ENCODE measurements at regions not wholly inside any gene's neighbourhood (a gene's known extent, or its start where the extent isn't known, plus 50 kb on each side); places are given as distances from the start of the nearest gene placed in this dataset.

- TF ChIP-seq ARID4A (CRISPR knock-in tag; IDR thresholded peaks at IDR 0.05; ENCODE audit: borderline replicate concordance) = peak; percentile 19; the same call in 1 of the 2 replicates
- TF ChIP-seq ARNT2 (CRISPR knock-in tag; IDR thresholded peaks at IDR 0.05; ENCODE audit: low read depth) = no peak
- peak; percentile 65 for TF ChIP-seq ERF (CRISPR knock-in tag; IDR thresholded peaks at IDR 0.05)
- TF ChIP-seq MBNL3 (CRISPR knock-in tag; conservative IDR thresholded peaks at IDR 0.05) = no peak
- no peak for TF ChIP-seq KLF9 (CRISPR knock-in tag; IDR thresholded peaks at IDR 0.05; ENCODE audit: low read depth)
- peak; percentile 72; the same call in 1 of the 2 replicates for TF ChIP-seq NFE2 (CRISPR knock-in tag; IDR thresholded peaks at IDR 0.05)
- peak; percentile 89 for TF ChIP-seq TCF7 (IDR thresholded peaks at IDR 0.05; ENCODE audit: low read depth)
- 0 out of 2 replicates have a peak, but pooled peaks have one; percentile 59 for TF ChIP-seq ZNF549 (CRISPR knock-in tag; IDR thresholded peaks at IDR 0.05)
- no peak for TF ChIP-seq IKZF1 (IDR thresholded peaks at IDR 0.05)
- TF ChIP-seq POLR2AphosphoS5 (IDR thresholded peaks at IDR 0.05; ENCODE audit: low read depth, low read length) = peak; percentile 55; the same call in 1 of the 2 replicates
- no peak for TF ChIP-seq SMC3 (IDR thresholded peaks at IDR 0.05; ENCODE audit: low read length)
- TF ChIP-seq ZNF512 (CRISPR knock-in tag; IDR thresholded peaks at IDR 0.05) = no peak
- TF ChIP-seq KDM1A (CRISPR knock-in tag; IDR thresholded peaks at IDR 0.05) = peak; percentile 42; the same call in 1 of the 2 replicates
- 0 out of 2 replicates have a peak, but pooled peaks have one; percentile 10 for TF ChIP-seq CTCF (CRISPR knock-in tag; IDR thresholded peaks at IDR 0.05)
- TF ChIP-seq PITX1 (CRISPR knock-in tag; IDR thresholded peaks at IDR 0.05) = peak; percentile 79
- TF ChIP-seq AKAP8 (CRISPR knock-in tag; IDR thresholded peaks at IDR 0.05) = peak; percentile 25; the same call in 1 of the 2 replicates
- TF ChIP-seq RNF219 (CRISPR knock-in tag; IDR thresholded peaks at IDR 0.05) = no peak
- peak; percentile 87 for TF ChIP-seq CREM (IDR thresholded peaks at IDR 0.05)
- no peak for TF ChIP-seq CREM (CRISPR knock-in tag; IDR thresholded peaks at IDR 0.05)
- no peak for TF ChIP-seq CENPT (CRISPR knock-in tag; IDR thresholded peaks at IDR 0.05; ENCODE audit: low read depth)
- no peak for TF ChIP-seq HOXA9 (CRISPR knock-in tag; IDR thresholded peaks at IDR 0.05; ENCODE audit: borderline replicate concordance)
Observed at GRCh38 chr11:13140028-13140870, 131.1 kb downstream of the RASSF10 start (continued).

Data from HepG2 (cell line).